ENCODE measurements at regions not wholly inside any gene's neighbourhood (a gene's known extent, or its start where the extent isn't known, plus 50 kb on each side); places are given as distances from the start of the nearest gene placed in this dataset.

- peaks cover 2% of the 10 kb centered on the region for H3K9me3 Mint-ChIP-seq
- TF ChIP-seq CTCF (conservative IDR thresholded peaks at IDR 0.05) = no peak
- H3K27ac Mint-ChIP-seq (ENCODE audit: unreplicated experiment) = no peak overlapping the region
- DNase-seq (ENCODE audit: low read depth, low spot score) = no peak
- no peaks in the 10 kb centered on the region for H3K4me1 Mint-ChIP-seq
- peaks cover 5% of the 10 kb centered on the region for H3K27me3 Mint-ChIP-seq (ENCODE audit: low read depth)
- H3K4me3 Mint-ChIP-seq = no peak overlapping the region
- no peaks in the 10 kb centered on the region for H3K36me3 Mint-ChIP-seq (ENCODE audit: low read depth)
These were observed 265.8 kb upstream of the CNTN3 start for GRCh38 chr3:74880237-74880636.

GRCh38 chr3:74866357-74867030, 252.0 kb upstream of the CNTN3 start:
- Mint-ChIP-seq H3K9me3 (no peaks in the 10 kb centered on the region), H3K27ac (ENCODE audit: unreplicated experiment) (no peak overlapping the region), H3K36me3 (ENCODE audit: low read depth) (no peaks in the 10 kb centered on the region), H3K4me1 (no peaks in the 10 kb centered on the region), H3K4me3 (no peak overlapping the region), H3K27me3 (ENCODE audit: low read depth) (peaks cover 9% of the 10 kb centered on the region)
- no peak for DNase-seq (ENCODE audit: low read depth, low spot score)
- TF ChIP-seq CTCF (conservative IDR thresholded peaks at IDR 0.05) = no peak

DNA sequence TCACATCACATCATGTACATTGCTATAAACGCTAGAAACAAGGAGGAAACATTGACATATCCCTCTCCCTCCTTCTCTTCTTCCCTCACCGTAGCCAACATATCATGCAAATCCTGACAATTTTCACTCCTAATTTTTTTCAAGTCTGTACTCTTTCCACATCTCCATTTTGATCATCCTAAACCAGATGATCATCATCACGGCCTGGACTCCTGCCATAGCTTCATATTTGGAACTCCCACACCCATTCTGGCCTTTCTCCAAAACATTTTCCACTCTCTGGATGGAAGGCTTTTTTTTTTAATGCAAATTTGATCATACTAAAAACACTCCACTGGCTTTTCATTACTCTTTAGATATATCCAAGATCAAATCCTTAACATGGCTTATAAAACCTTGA, 248.0 kb upstream of the CNTN3 start:
- Mint-ChIP-seq H3K36me3 (ENCODE audit: low read depth) (no peaks in the 10 kb centered on the region), H3K27ac (ENCODE audit: unreplicated experiment) (no peak overlapping the region), H3K4me3 (no peak overlapping the region), H3K4me1 (no peaks in the 10 kb centered on the region), H3K27me3 (ENCODE audit: low read depth) (peaks cover 2% of the 10 kb centered on the region), H3K9me3 (no peaks in the 10 kb centered on the region)
- no peak for DNase-seq (ENCODE audit: low read depth, low spot score)
- no peak for TF ChIP-seq CTCF (conservative IDR thresholded peaks at IDR 0.05)

- no peak overlapping the region for H3K27ac Mint-ChIP-seq (ENCODE audit: unreplicated experiment)
- H3K36me3 Mint-ChIP-seq (ENCODE audit: low read depth) = no peaks in the 10 kb centered on the region
- no peak overlapping the region for H3K4me3 Mint-ChIP-seq
- H3K9me3 Mint-ChIP-seq = no peaks in the 10 kb centered on the region
- H3K27me3 Mint-ChIP-seq (ENCODE audit: low read depth) = peaks cover under 1% of the 10 kb centered on the region
- no peak for TF ChIP-seq CTCF (conservative IDR thresholded peaks at IDR 0.05)
- DNase-seq (ENCODE audit: low read depth, low spot score) = no peak
- H3K4me1 Mint-ChIP-seq = peaks cover 6% of the 10 kb centered on the region
These were observed 246.8 kb upstream of the CNTN3 start for GRCh38 chr3:74861211-74861610.

DNA sequence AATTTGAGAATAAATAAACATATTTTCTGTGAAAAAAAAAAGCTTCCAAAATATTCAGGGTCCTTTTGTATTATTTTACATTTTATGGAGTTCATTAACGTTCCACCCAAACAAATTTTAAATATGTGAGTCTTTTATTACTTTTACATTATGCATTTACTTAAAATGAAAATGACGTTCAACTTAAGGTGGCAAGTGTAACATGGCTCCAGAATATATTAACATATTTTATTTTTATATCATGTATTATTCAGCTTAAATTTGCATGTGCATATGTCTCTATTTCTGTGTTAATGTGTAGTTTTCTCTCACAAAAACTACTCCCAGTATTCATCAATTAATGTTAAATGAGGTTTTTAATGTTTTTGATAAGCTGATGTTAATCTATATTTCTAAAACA, 243.6 kb upstream of the CNTN3 start:
- Mint-ChIP-seq H3K27ac (ENCODE audit: unreplicated experiment) (no peak overlapping the region), H3K4me3 (no peak overlapping the region), H3K9me3 (no peaks in the 10 kb centered on the region), H3K4me1 (peaks cover 6% of the 10 kb centered on the region), H3K36me3 (ENCODE audit: low read depth) (no peaks in the 10 kb centered on the region), H3K27me3 (ENCODE audit: low read depth) (no peaks in the 10 kb centered on the region)
- no peak for DNase-seq (ENCODE audit: low read depth, low spot score)
- no peak for TF ChIP-seq CTCF (conservative IDR thresholded peaks at IDR 0.05)
